HG02588 (cell line): ENCODE measurements at regions not wholly inside any gene's neighbourhood (a gene's known extent, or its start where the extent isn't known, plus 50 kb on each side); places are given as distances from the start of the nearest gene placed in this dataset.

Experiments used
- ATAC-seq: cut with Tn5 transposase; IDR thresholded peaks from one replicate; pipeline ENCODE4 v1.9.1; 2021; ENCODE audit warnings: mild to moderate bottlenecking, moderate library complexity; ENCODE audit not compliant: unreplicated experiment

- no peak for ATAC-seq
These were observed 131.3 kb upstream of the AP1S2 start for GRCh38 chrX:15985937-15986336.

GRCh38 chrX:15983034-15983433, 128.4 kb upstream of the AP1S2 start:
- ATAC-seq = no peak

GRCh38 chrX:15977644-15978043, 123.0 kb upstream of the AP1S2 start:
- no peak for ATAC-seq

GRCh38 chrX:15976396-15976795, 121.8 kb upstream of the AP1S2 start:
- ATAC-seq = no peak

- no peak for ATAC-seq
These were observed 119.3 kb upstream of the AP1S2 start for GRCh38 chrX:15973946-15974345.

GRCh38 chrX:15973299-15973698, 118.7 kb upstream of the AP1S2 start:
- no peak for ATAC-seq

GRCh38 chrX:15971696-15972095, 117.1 kb upstream of the AP1S2 start:
- ATAC-seq = no peak

- ATAC-seq = no peak
These were observed 109.2 kb upstream of the AP1S2 start for GRCh38 chrX:15963858-15964257.

GRCh38 chrX:15960237-15960636, 105.6 kb upstream of the AP1S2 start:
- no peak for ATAC-seq

- ATAC-seq = no peak
These were observed 102.1 kb upstream of the AP1S2 start for GRCh38 chrX:15956681-15957080.

- no peak for ATAC-seq
These were observed 99.2 kb upstream of the AP1S2 start for GRCh38 chrX:15953801-15954200.

GRCh38 chrX:15952212-15952611, 97.6 kb upstream of the AP1S2 start:
- no peak for ATAC-seq

GRCh38 chrX:15948318-15948660, 93.7 kb upstream of the AP1S2 start:
- ATAC-seq = no peak

GRCh38 chrX:15947648-15948317, 93.2 kb upstream of the AP1S2 start:
- ATAC-seq = no peak

- ATAC-seq = no peak
These were observed 92.4 kb upstream of the AP1S2 start for GRCh38 chrX:15946783-15947580.

GRCh38 chrX:15943391-15943790, 88.8 kb upstream of the AP1S2 start:
- no peak for ATAC-seq

- ATAC-seq = no peak
These were observed 87.7 kb upstream of the AP1S2 start for GRCh38 chrX:15942307-15942706.

GRCh38 chrX:15939737-15940136, 85.1 kb upstream of the AP1S2 start:
- no peak for ATAC-seq

- ATAC-seq = no peak
These were observed 83.5 kb upstream of the AP1S2 start for GRCh38 chrX:15938072-15938471.

- ATAC-seq = no peak
These were observed 76.7 kb upstream of the AP1S2 start for GRCh38 chrX:15931362-15931761.

- ATAC-seq = no peak
These were observed 76.0 kb upstream of the AP1S2 start for GRCh38 chrX:15930585-15930984.

- ATAC-seq = no peak
These were observed 74.6 kb upstream of the AP1S2 start for GRCh38 chrX:15929194-15929593.

- no peak for ATAC-seq
These were observed 72.0 kb upstream of the AP1S2 start for GRCh38 chrX:15926622-15927021.
